AG20443 (cell line): ENCODE measurements at regions not wholly inside any gene's neighbourhood (a gene's known extent, or its start where the extent isn't known, plus 50 kb on each side); places are given as distances from the start of the nearest gene placed in this dataset.

Experiments
- DNase-seq: peaks from one replicate; pipeline ENCODE4 v3.0.0; 2012; ENCODE audit warnings: low spot score, mixed read lengths

- DNase-seq: no peak
Measured at GRCh38 chr4:100284129-100284880, 94.0 kb upstream of the DDIT4L start.

GRCh38 chr4:100280807-100281206 is 90.5 kb upstream of the DDIT4L start:
- DNase-seq: no peak

- no peak for DNase-seq
Measured at GRCh38 chr4:100278567-100278966, 88.3 kb upstream of the DDIT4L start.

- no peak for DNase-seq
Measured at GRCh38 chr4:100269446-100269845, 79.2 kb upstream of the DDIT4L start.

GRCh38 chr4:100268789-100269188 is 78.5 kb upstream of the DDIT4L start:
- no peak for DNase-seq

GRCh38 chr4:100261346-100261745 is 71.1 kb upstream of the DDIT4L start:
- DNase-seq: no peak

- DNase-seq: no peak
Measured at GRCh38 chr4:100258675-100259074, 68.4 kb upstream of the DDIT4L start.

GRCh38 chr4:100257567-100257966 is 67.3 kb upstream of the DDIT4L start:
- DNase-seq: no peak

- DNase-seq: no peak
Measured at GRCh38 chr4:100254237-100254636, 64.0 kb upstream of the DDIT4L start.

- no peak for DNase-seq
Measured at GRCh38 chr4:100248476-100248875, 58.2 kb upstream of the DDIT4L start.

GRCh38 chr4:100246697-100247096 is 56.4 kb upstream of the DDIT4L start:
- no peak for DNase-seq

- no peak for DNase-seq
Measured at GRCh38 chr4:100244347-100244746, 54.1 kb upstream of the DDIT4L start.
